IMR-90 (cell line): ENCODE measurements at regions not wholly inside any gene's neighbourhood (a gene's known extent, or its start where the extent isn't known, plus 50 kb on each side); places are given as distances from the start of the nearest gene placed in this dataset.

Experiments used
- BHLHE40 ChIP-seq: fragments of 150-350 bp; IDR thresholded peaks from 2 replicates; pipeline ENCODE4 v1.6.1; 2016; ENCODE audit warnings: mild to moderate bottlenecking, low read depth, low read length
- POLR2A ChIP-seq: IDR thresholded peaks from 2 replicates; pipeline ENCODE4 v1.6.1; 2012; ENCODE audit warnings: mild to moderate bottlenecking, low read depth, low read length
- TF ChIP-seq, protein P1 (sequence below): conservative IDR thresholded peaks from 2 replicates; pipeline ENCODE4 v1.5.1; 2012; ENCODE audit warnings: mild to moderate bottlenecking, low read depth, low read length, improper control_type of control experiment

DNA sequence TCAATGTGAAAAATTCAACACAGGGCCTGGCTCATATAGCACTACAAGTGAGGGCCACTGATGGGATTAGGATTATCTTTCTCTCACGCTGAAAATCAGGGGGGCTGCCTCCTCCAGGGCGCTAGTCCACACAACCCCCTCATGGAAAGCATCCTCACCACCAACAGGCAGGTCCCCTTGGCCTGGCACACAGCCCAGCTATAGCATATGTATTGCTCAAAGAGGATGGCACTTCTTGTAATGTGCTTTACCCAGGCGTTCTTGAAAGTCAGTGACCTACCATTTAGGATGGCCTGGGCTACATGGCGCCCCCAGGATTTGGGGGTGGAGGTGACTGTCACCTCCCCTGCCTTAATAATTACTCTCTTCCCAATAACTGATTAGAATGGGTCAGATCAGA lies 71.0 kb upstream of the LSM6 start:
- TF ChIP-seq, protein P1, sequence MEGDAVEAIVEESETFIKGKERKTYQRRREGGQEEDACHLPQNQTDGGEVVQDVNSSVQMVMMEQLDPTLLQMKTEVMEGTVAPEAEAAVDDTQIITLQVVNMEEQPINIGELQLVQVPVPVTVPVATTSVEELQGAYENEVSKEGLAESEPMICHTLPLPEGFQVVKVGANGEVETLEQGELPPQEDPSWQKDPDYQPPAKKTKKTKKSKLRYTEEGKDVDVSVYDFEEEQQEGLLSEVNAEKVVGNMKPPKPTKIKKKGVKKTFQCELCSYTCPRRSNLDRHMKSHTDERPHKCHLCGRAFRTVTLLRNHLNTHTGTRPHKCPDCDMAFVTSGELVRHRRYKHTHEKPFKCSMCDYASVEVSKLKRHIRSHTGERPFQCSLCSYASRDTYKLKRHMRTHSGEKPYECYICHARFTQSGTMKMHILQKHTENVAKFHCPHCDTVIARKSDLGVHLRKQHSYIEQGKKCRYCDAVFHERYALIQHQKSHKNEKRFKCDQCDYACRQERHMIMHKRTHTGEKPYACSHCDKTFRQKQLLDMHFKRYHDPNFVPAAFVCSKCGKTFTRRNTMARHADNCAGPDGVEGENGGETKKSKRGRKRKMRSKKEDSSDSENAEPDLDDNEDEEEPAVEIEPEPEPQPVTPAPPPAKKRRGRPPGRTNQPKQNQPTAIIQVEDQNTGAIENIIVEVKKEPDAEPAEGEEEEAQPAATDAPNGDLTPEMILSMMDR: no peak
- TF ChIP-seq POLR2A: no peak
- TF ChIP-seq BHLHE40: no peak
